HCT116 (cell line): ENCODE measurements at regions not wholly inside any gene's neighbourhood (a gene's known extent, or its start where the extent isn't known, plus 50 kb on each side); places are given as distances from the start of the nearest gene placed in this dataset.

Experiments used
- ATAC-seq: fragments of 200-7000 bp; cut with Tn5 transposase; 2 replicates; pipeline ENCODE4 v1.9.1; 2020; ENCODE audit warnings: mild to moderate bottlenecking, moderate library complexity
- BruUV-seq: library from RNA; stranded (reverse); fragments of 400-500 nt; replicated peaks from 2 replicates; lab custom pipeline; 2021; lab: Mats Ljungman, UMichigan
- CTCF ChIA-PET: fragments of 300-600 bp; sonication (Branson Sonifier 250); formaldehyde crosslinking; loops from one replicate; lab custom pipeline; 2021; ENCODE audit warnings: antibody characterized with exemption; lab: Charles Lee
- POLR2A ChIA-PET: fragments of 300-600, 350-600 bp; sonication (Branson Sonifier 250); formaldehyde crosslinking; loops from one replicate; lab custom pipeline; 2021; ENCODE audit warnings: antibody characterized with exemption; lab: Charles Lee
- RAD21 ChIA-PET, 2 experiments: fragments of 300-600 bp; sonication (Branson Sonifier 250); formaldehyde crosslinking; loops; one replicate each; lab custom pipeline; 2023; ENCODE audit warnings: low total read pairs in 2 of 2; ENCODE audit not compliant: uncharacterized antibody in 2 of 2, unreplicated experiment in 2 of 2, low non-redundant PET in 1 of 2; lab: Charles Lee
- DNase-seq: peaks from one replicate; pipeline ENCODE4 v3.0.0-alpha.2; 2010; ENCODE audit warnings: low read depth, low spot score
- H2AFZ ChIP-seq: fragments of 200-600 bp; shearing (Covaris generic), sonication (generic); 2 replicates; pipeline ENCODE4 v1.6.1; 2017; ENCODE audit warnings: low read depth, mixed run types, mixed read lengths, antibody characterized with exemption, low read length; ENCODE audit not compliant: poor library complexity, severe bottlenecking
- H3K27ac ChIP-seq: 2 replicates; pipeline ENCODE4 v1.5.1; 2012; ENCODE audit warnings: low read depth, low read length
- H3K27me3 ChIP-seq: fragments of 200-600 bp; sonication (generic); 2 replicates; pipeline ENCODE4 v1.6.1; 2016; ENCODE audit warnings: mixed run types, low read length, mixed read lengths; ENCODE audit not compliant: insufficient read depth
- H3K36me3 ChIP-seq, 2 experiments: fragments of 200-500 bp in 1 of 2; fragments of 200-600 bp in 1 of 2; sonication (Bioruptor generic) in 1 of 2; sonication (generic) in 1 of 2; 2 replicates each; pipeline versions ENCODE4 v1.5.1 to v1.6.1; 2014 to 2016; ENCODE audit warnings: low read length in 2 of 2, inconsistent platforms in 1 of 2, mixed read lengths in 1 of 2, mixed run types in 1 of 2; ENCODE audit not compliant: insufficient read depth in 2 of 2, control insufficient read depth in 1 of 2
- H3K4me1 ChIP-seq, 2 experiments: fragments of 200-600 bp in 1 of 2; sonication (generic) in 1 of 2; 2 replicates each; pipeline versions ENCODE4 v1.5.1 to v1.6.1; 2012 to 2017; ENCODE audit warnings: low read length in 2 of 2, inconsistent platforms in 1 of 2, mild to moderate bottlenecking in 1 of 2, mixed read lengths in 1 of 2, mixed run types in 1 of 2, moderate library complexity in 1 of 2; ENCODE audit not compliant: insufficient read depth in 2 of 2, control insufficient read depth in 1 of 2
- H3K4me2 ChIP-seq: fragments of 200-600 bp; sonication (generic); 2 replicates; pipeline ENCODE4 v1.6.1; 2017; ENCODE audit warnings: mixed run types, low read length, mixed read lengths
- H3K4me3 ChIP-seq, 2 experiments: fragments of 200-600 bp in 1 of 2; sonication (generic) in 1 of 2; replicated peaks in 1 of 2; 2 replicates each; pipeline ENCODE4 v1.5.1; 2011 to 2016; ENCODE audit warnings: low read length in 2 of 2, control low read depth in 1 of 2, low read depth in 1 of 2, mild to moderate bottlenecking in 1 of 2, mixed read lengths in 1 of 2, mixed run types in 1 of 2
- H3K79me2 ChIP-seq: fragments of 200-600 bp; sonication (generic); 2 replicates; pipeline ENCODE4 v1.6.1; 2017; ENCODE audit warnings: mild to moderate bottlenecking, mixed run types, low read length, moderate library complexity, mixed read lengths; ENCODE audit not compliant: insufficient read depth
- H3K9ac ChIP-seq: fragments of 200-600 bp; sonication (generic); 2 replicates; pipeline ENCODE4 v1.6.1; 2016; ENCODE audit warnings: low read length, mixed read lengths
- H3K9me2 ChIP-seq: fragments of 200-600 bp; sonication (generic), shearing (Covaris generic); 2 replicates; pipeline ENCODE4 v1.6.1; 2017; ENCODE audit warnings: mixed run types, mild to moderate bottlenecking, moderate library complexity; ENCODE audit not compliant: insufficient read depth
- H3K9me3 ChIP-seq, 2 experiments: fragments of 200-500 bp in 1 of 2; fragments of 200-600 bp in 1 of 2; sonication (Bioruptor generic) in 1 of 2; sonication (generic) in 1 of 2; 2 replicates each; pipeline ENCODE4 v1.6.1; 2014 to 2017; ENCODE audit warnings: low read length in 2 of 2, mixed read lengths in 2 of 2, inconsistent platforms in 1 of 2, low read depth in 1 of 2, mild to moderate bottlenecking in 1 of 2, mixed run types in 1 of 2, moderate library complexity in 1 of 2; ENCODE audit not compliant: control insufficient read depth in 1 of 2, insufficient read depth in 1 of 2
- H4K20me1 ChIP-seq: fragments of 200-600 bp; sonication (generic), shearing (Covaris generic); 2 replicates; pipeline ENCODE4 v1.6.1; 2017; ENCODE audit warnings: mixed run types, mild to moderate bottlenecking, moderate library complexity; ENCODE audit not compliant: insufficient read depth
- CBX3 ChIP-seq: IDR thresholded peaks from 2 replicates; pipeline ENCODE4 v1.6.1; 2012; ENCODE audit warnings: low read depth
- EGR1 ChIP-seq: IDR thresholded peaks from 2 replicates; pipeline ENCODE4 v1.6.1; 2012; ENCODE audit warnings: low read depth
- EZH2phosphoT487 ChIP-seq: fragments of 200-600 bp; IDR thresholded peaks from 2 replicates; pipeline ENCODE4 v1.6.1; 2018; ENCODE audit warnings: antibody characterized with exemption, borderline replicate concordance
- MAX ChIP-seq: IDR thresholded peaks from 2 replicates; pipeline ENCODE4 v1.6.1; 2012
- POLR2A ChIP-seq: IDR thresholded peaks from 2 replicates; pipeline ENCODE4 v1.7.0; 2011; ENCODE audit warnings: borderline replicate concordance; ENCODE audit not compliant: insufficient read depth, insufficient read length; ENCODE audit errors: extremely low read depth
- POLR2AphosphoS5 ChIP-seq: IDR thresholded peaks from 2 replicates; pipeline ENCODE4 v1.6.1; 2011; ENCODE audit warnings: mild to moderate bottlenecking, low read depth, low read length, moderate library complexity
- REST ChIP-seq: IDR thresholded peaks from 2 replicates; pipeline ENCODE4 v1.6.1; 2012; ENCODE audit warnings: low read depth
- SIN3A ChIP-seq: IDR thresholded peaks from 2 replicates; pipeline ENCODE4 v1.6.1; 2012; ENCODE audit warnings: low read depth
- SP1 ChIP-seq: IDR thresholded peaks from 2 replicates; pipeline ENCODE4 v1.6.1; 2012; ENCODE audit warnings: low read depth
- TCF7L2 ChIP-seq: IDR thresholded peaks from 2 replicates; pipeline ENCODE4 v1.7.0; 2011; ENCODE audit warnings: borderline replicate concordance, inconsistent platforms; ENCODE audit not compliant: insufficient read depth, insufficient read length; ENCODE audit errors: extremely low read depth
- YY1 ChIP-seq: IDR thresholded peaks from 2 replicates; pipeline ENCODE4 v1.6.1; 2011; ENCODE audit warnings: low read length, low read depth, moderate library complexity, mild to moderate bottlenecking; ENCODE audit not compliant: insufficient replicate concordance; ENCODE audit errors: extremely low read depth
- ZBTB33 ChIP-seq: IDR thresholded peaks from 2 replicates; pipeline ENCODE4 v1.6.1; 2011; ENCODE audit warnings: mild to moderate bottlenecking, low read length, moderate library complexity; ENCODE audit not compliant: insufficient replicate concordance; ENCODE audit errors: extremely low read depth
- intact Hi-C: fragments of 100-400 bp; cut with micrococcal nuclease; formaldehyde crosslinking; loops from 2 replicates; pipeline ENCODE4 v1.10.0; 2022

- BruUV-seq: no TSS peak
These were observed 97.1 kb upstream of the CHL1 start for GRCh38 chr3:99506-99905.

More at GRCh38 chr3:99506-99905, 97.1 kb upstream of the CHL1 start:
- Histone ChIP-seq H3K36me3 (no peaks in the 10 kb centered on the region), H3K27ac (no peak overlapping the region), H3K4me3 (no peak overlapping the region), H3K4me1 (no peaks in the 10 kb centered on the region), H3K9me2 (no peaks in the 10 kb centered on the region)
- ChIA-PET RAD21 (no interaction called here), POLR2A (no interaction called here)
- no peak for ATAC-seq
- TF ChIP-seq REST (no peak), CBX3 (no peak), SIN3A (no peak), EGR1 (no peak), ZBTB33 (no peak), SP1 (no peak), POLR2AphosphoS5 (no peak), POLR2A (no peak), EZH2phosphoT487 (no peak), YY1 (no peak), MAX (no peak), TCF7L2 (no peak)
- TF ChIP-seq, all 23 proteins: peak for 0
- no peaks in the 10 kb centered on the region for H3K79me2 ChIP-seq
- DNase-seq: no peak
- CTCF ChIA-PET: no interaction called here
- H3K4me2 ChIP-seq: no peak overlapping the region
- H3K9me3 ChIP-seq: peaks cover 10 to 16% of the 10 kb centered on the region in 2 experiments; a peak in 3 of 4 replicates
- no peak overlapping the region for H3K9ac ChIP-seq
- intact Hi-C loops: no loop called here
- H4K20me1 ChIP-seq: no peaks in the 10 kb centered on the region
- H2AFZ ChIP-seq: no peak overlapping the region
- no peaks in the 10 kb centered on the region for H3K27me3 ChIP-seq
